GM12872 (cell line): ENCODE measurements at regions not wholly inside any gene's neighbourhood (a gene's known extent, or its start where the extent isn't known, plus 50 kb on each side); places are given as distances from the start of the nearest gene placed in this dataset.

Experiments used
- CTCF ChIP-seq: IDR thresholded peaks from 3 replicates; pipeline ENCODE4 v1.5.1; 2011; ENCODE audit warnings: low read depth, mild to moderate bottlenecking, low read length, moderate library complexity; ENCODE audit not compliant: insufficient read depth

DNA sequence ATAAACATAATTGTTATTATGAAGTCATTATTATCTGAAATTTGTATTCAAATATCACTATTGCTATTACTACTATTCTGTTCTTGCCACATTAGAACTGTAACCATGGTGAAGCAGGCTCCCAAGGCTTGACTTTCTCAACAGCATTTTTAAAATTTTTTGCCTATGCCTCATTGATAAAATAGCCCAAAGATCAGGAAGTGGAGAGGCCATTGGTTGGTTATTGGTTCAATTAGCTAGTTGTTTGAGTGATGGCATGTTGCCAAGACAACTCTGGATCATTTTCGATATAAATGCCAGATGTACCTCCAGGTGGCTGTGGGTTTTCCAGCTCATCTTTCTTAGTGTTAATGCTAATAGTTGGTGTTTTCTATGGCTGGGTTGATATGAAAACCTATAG lies 513.5 kb downstream of the TRIB2 start:
- TF ChIP-seq CTCF, result no peak

- TF ChIP-seq CTCF, result no peak
Measured at GRCh38 chr2:13240061-13240460, 523.3 kb downstream of the TRIB2 start.

DNA sequence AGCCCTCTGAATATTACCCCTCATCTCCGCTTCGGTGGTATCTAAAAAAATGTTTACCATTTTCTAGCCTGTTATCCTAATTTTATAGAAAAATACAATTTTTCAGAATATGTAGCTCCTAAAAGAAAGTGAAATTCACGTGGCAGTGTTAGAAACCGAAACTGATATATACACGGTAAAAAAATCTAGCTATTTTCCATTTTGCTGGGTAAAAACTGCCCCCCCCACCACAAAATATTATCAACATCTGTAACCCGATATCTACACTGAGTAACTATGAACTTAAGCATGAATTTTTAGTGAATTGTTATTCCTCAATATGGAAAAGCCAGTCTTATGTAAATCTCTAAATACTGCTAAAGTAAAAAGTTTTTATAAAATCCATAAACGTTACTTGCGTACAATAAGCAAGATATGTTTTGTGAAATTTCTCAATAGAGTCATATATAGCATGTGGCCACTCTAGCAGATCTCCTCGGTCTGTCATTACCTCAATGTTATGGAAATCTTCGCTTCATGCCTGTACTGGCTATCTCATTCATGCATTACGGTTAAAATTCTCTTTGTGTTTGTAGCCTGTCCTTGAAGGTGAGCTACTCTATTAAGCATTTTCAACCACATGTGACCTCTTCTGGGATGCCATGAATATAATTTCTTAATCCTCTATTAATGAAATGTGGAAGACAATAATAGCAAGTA lies 524.2 kb downstream of the TRIB2 start:
- no peak for TF ChIP-seq CTCF

DNA sequence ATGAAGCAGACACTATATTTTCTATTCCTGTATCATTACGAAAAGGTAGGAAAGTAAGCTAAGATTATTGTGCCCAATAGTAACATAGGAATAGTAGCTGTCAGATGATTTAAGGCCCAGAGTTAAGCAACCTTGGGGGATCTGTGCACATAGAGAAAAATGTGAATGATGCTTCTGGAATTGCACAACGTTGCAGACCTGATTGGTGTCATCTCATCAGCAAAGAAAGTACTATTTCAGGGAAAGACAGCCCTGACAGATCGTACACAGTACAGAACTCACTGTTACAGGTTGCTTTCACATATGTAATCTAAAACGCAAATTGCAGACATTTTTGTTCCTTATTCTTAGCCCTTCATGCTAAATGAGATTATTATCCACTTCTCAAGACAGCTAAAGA lies 535.9 kb downstream of the TRIB2 start:
- TF ChIP-seq CTCF, result no peak

GRCh38 chr2:13255485-13255884 lies 538.7 kb downstream of the TRIB2 start:
- no peak for TF ChIP-seq CTCF

- no peak for TF ChIP-seq CTCF
Measured at GRCh38 chr2:13260402-13260801, 543.7 kb downstream of the TRIB2 start.

DNA sequence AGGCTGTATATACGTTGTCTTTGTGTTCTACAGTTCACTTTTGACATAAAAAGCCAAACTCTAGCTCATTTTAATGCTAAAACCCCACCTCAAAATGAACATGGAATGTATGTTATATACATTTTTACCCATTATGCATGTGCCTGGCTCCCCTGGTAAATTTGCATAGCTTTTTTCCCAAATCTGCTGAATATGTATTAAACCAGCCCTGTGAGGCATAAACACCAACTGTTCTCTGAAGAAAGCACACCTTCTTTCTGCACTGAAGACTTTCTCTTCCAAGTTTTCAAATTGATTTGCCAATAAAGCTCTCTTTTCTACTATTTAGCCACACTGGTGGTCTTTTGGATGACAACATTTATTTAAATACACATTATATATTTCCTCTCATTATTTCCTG lies 549.4 kb downstream of the TRIB2 start:
- TF ChIP-seq CTCF, result no peak
